Keratinocyte (primary cell): ENCODE measurements at regions not wholly inside any gene's neighbourhood (a gene's known extent, or its start where the extent isn't known, plus 50 kb on each side); places are given as distances from the start of the nearest gene placed in this dataset.

Source experiments
- CTCF ChIP-seq, 3 experiments: IDR thresholded peaks in 1 of 3; conservative IDR thresholded peaks in 1 of 3; optimal IDR thresholded peaks in 1 of 3; 2 replicates in 2 of 3; 3 replicates in 1 of 3; pipeline versions ENCODE3 to v1.5.1; 2011; ENCODE audit warnings: low read length in 3 of 3, mild to moderate bottlenecking in 3 of 3, moderate library complexity in 2 of 3, control low read depth in 1 of 3, inconsistent platforms in 1 of 3; ENCODE audit not compliant: insufficient read depth in 2 of 3; ENCODE audit errors: extremely low read depth in 1 of 3
- EZH2 ChIP-seq: IDR thresholded peaks from one replicate; pipeline ENCODE4 v1.6.1; 2012; ENCODE audit warnings: inconsistent platforms, mild to moderate bottlenecking, low read length, moderate library complexity

- TF ChIP-seq CTCF (optimal IDR thresholded peaks at IDR 0.05 in 1 of 3, IDR thresholded peaks at IDR 0.05 in 1 of 3, conservative IDR thresholded peaks at IDR 0.05 in 1 of 3; ENCODE audit: extremely low read depth in 1 of 3, insufficient read depth in 2 of 3, low read length in 3 of 3) (no peak), EZH2 (no peak)
These were observed 847.0 kb downstream of the TRIML1 start for GRCh38 chr4:188986271-188986689.
